Smooth muscle cell (in vitro differentiated cells): ENCODE measurements at regions not wholly inside any gene's neighbourhood (a gene's known extent, or its start where the extent isn't known, plus 50 kb on each side); places are given as distances from the start of the nearest gene placed in this dataset.

Experiments
- DNase-seq: peaks from one replicate; lab custom pipeline; 2025; ENCODE audit not compliant: unreplicated experiment; lab: John Stamatoyannopoulos, UW
- H2AFZ ChIP-seq: fragments of 200-600 bp; sonication (generic); 2 replicates; pipeline ENCODE4 v1.6.0; 2016; ENCODE audit warnings: antibody characterized with exemption, low read depth, mild to moderate bottlenecking
- H3F3A ChIP-seq: fragments of 200-600 bp; sonication (generic); 2 replicates; pipeline ENCODE4 v1.6.0; 2017; ENCODE audit warnings: antibody characterized with exemption, low read depth
- H3K27ac ChIP-seq: fragments of 200-600 bp; sonication (generic); 2 replicates; pipeline ENCODE4 v1.5.1; 2016; ENCODE audit warnings: low read depth, mild to moderate bottlenecking
- H3K27me3 ChIP-seq: fragments of 200-600 bp; sonication (generic); 2 replicates; pipeline ENCODE4 v1.6.1; 2016; ENCODE audit warnings: low read depth, mild to moderate bottlenecking
- H3K36me3 ChIP-seq: fragments of 200-600 bp; sonication (generic); 2 replicates; pipeline ENCODE4 v1.5.1; 2016; ENCODE audit warnings: low read depth
- H3K4me1 ChIP-seq: fragments of 200-600 bp; sonication (generic); 2 replicates; pipeline ENCODE4 v1.5.1; 2016; ENCODE audit warnings: low read depth
- H3K4me2 ChIP-seq: fragments of 200-600 bp; sonication (generic); 2 replicates; pipeline ENCODE4 v1.6.0; 2016; ENCODE audit warnings: mild to moderate bottlenecking
- H3K4me3 ChIP-seq: fragments of 200-600 bp; sonication (generic); 2 replicates; pipeline ENCODE4 v1.5.1; 2016; ENCODE audit warnings: mild to moderate bottlenecking
- H3K79me2 ChIP-seq: fragments of 200-600 bp; sonication (generic); 2 replicates; pipeline ENCODE4 v1.6.0; 2016; ENCODE audit warnings: low read depth, mild to moderate bottlenecking
- H3K9ac ChIP-seq: fragments of 200-600 bp; sonication (generic); 2 replicates; pipeline ENCODE4 v1.6.0; 2016; ENCODE audit warnings: low read depth
- H3K9me3 ChIP-seq: fragments of 200-600 bp; sonication (generic); replicated peaks from 2 replicates; pipeline ENCODE4 v1.5.1; 2016; ENCODE audit warnings: low read depth
- H4K20me1 ChIP-seq: fragments of 200-600 bp; sonication (generic); 2 replicates; pipeline ENCODE4 v1.6.0; 2016; ENCODE audit warnings: low read depth
- CTCF ChIP-seq: fragments of 200-600 bp; sonication (generic); IDR thresholded peaks from 2 replicates; pipeline ENCODE4 v1.5.1; 2017; ENCODE audit warnings: borderline replicate concordance, mild to moderate bottlenecking, antibody characterized with exemption; ENCODE audit not compliant: insufficient read depth, poor library complexity, severe bottlenecking
- WGBS: methylation state at CpG from one replicate; pipeline ENCODE4 v1.1.7; 2016; ENCODE audit warnings: low lambda C conversion rate; 5-methylcytosine and 5-hydroxymethylcytosine counted together

GRCh38 chr1:221875004-221875330 is 133.1 kb upstream of the DUSP10 start:
- H3K36me3 ChIP-seq: no peaks in the 10 kb centered on the region
- no peak overlapping the region for H3K9ac ChIP-seq
- no peak for TF ChIP-seq CTCF
- H3K27me3 ChIP-seq: no peaks in the 10 kb centered on the region
- H3K4me1 ChIP-seq: no peaks in the 10 kb centered on the region
- H3F3A ChIP-seq: no peaks in the 10 kb centered on the region
- 98% methylated on average over 3 of the region's 4 CpGs for WGBS
- no peaks in the 10 kb centered on the region for H3K79me2 ChIP-seq
- H3K4me2 ChIP-seq: no peak overlapping the region
- DNase-seq: no peak
- no peaks in the 10 kb centered on the region for H3K9me3 ChIP-seq
- H4K20me1 ChIP-seq: no peaks in the 10 kb centered on the region
- H2AFZ ChIP-seq: no peak overlapping the region
- H3K4me3 ChIP-seq: no peak overlapping the region
- H3K27ac ChIP-seq: peak overlapping the region; percentile 54

- Histone ChIP-seq H3K79me2 (no peaks in the 10 kb centered on the region), H3K4me1 (no peaks in the 10 kb centered on the region), H3K9me3 (no peaks in the 10 kb centered on the region), H2AFZ (no peak overlapping the region), H3K36me3 (no peaks in the 10 kb centered on the region), H3K4me3 (no peak overlapping the region), H3K27ac (peak overlapping the region; percentile 54), H3K27me3 (no peaks in the 10 kb centered on the region), H3K9ac (no peak overlapping the region), H3F3A (no peaks in the 10 kb centered on the region), H3K4me2 (peak overlapping the region; percentile 3), H4K20me1 (no peaks in the 10 kb centered on the region)
- 71% methylated on average over 3 of the region's 3 CpGs for WGBS
- DNase-seq: no peak
- TF ChIP-seq CTCF: no peak
Observed at GRCh38 chr1:221874285-221875003, 132.6 kb upstream of the DUSP10 start.

- no peaks in the 10 kb centered on the region for H3K4me1 ChIP-seq
- no peak overlapping the region for H3K4me3 ChIP-seq
- H3K27ac ChIP-seq: peak overlapping the region; percentile 54
- H3F3A ChIP-seq: no peaks in the 10 kb centered on the region
- DNase-seq: no peak
- 84% methylated on average over 2 of the region's 2 CpGs for WGBS
- no peaks in the 10 kb centered on the region for H3K36me3 ChIP-seq
- H3K4me2 ChIP-seq: peak overlapping the region; percentile 3
- H4K20me1 ChIP-seq: no peaks in the 10 kb centered on the region
- H3K27me3 ChIP-seq: no peaks in the 10 kb centered on the region
- H3K9me3 ChIP-seq: no peaks in the 10 kb centered on the region
- no peaks in the 10 kb centered on the region for H3K79me2 ChIP-seq
- H2AFZ ChIP-seq: no peak overlapping the region
- peak overlapping the region; percentile 31 for H3K9ac ChIP-seq
- no peak for TF ChIP-seq CTCF
Observed at GRCh38 chr1:221873673-221874072, 131.8 kb upstream of the DUSP10 start.

GRCh38 chr1:221871056-221871455 is 129.2 kb upstream of the DUSP10 start:
- Histone ChIP-seq H4K20me1 (no peaks in the 10 kb centered on the region), H3K79me2 (no peaks in the 10 kb centered on the region), H3K4me3 (no peak overlapping the region), H3K4me2 (no peak overlapping the region), H3K9me3 (no peaks in the 10 kb centered on the region), H3K27ac (no peak overlapping the region), H3K27me3 (no peaks in the 10 kb centered on the region), H3F3A (no peaks in the 10 kb centered on the region), H3K4me1 (no peaks in the 10 kb centered on the region), H2AFZ (no peak overlapping the region), H3K9ac (no peak overlapping the region), H3K36me3 (no peaks in the 10 kb centered on the region)
- no peak for DNase-seq
- TF ChIP-seq CTCF: no peak
- WGBS: 98% methylated on average over 6 of the region's 6 CpGs
